ENCODE measurements at regions not wholly inside any gene's neighbourhood (a gene's known extent, or its start where the extent isn't known, plus 50 kb on each side); places are given as distances from the start of the nearest gene placed in this dataset.

GRCh38 chr6:74289884-74290283 is 593.9 kb downstream of the CD109 start:
- no peaks in the 10 kb centered on the region for H3K36me3 Mint-ChIP-seq
- H3K36me3 ChIP-seq (ENCODE audit: control insufficient read depth, insufficient read depth, low read length), result no peaks in the 10 kb centered on the region
- no peak for DNase-seq
- 73% methylated on average over 3 of the region's 3 CpGs for WGBS (ENCODE audit: insufficient coverage)
- H3K4me1 ChIP-seq (ENCODE audit: control insufficient read depth, insufficient read depth, low read length), result no peaks in the 10 kb centered on the region
- no peak for TF ChIP-seq CTCF (IDR thresholded peaks at IDR 0.05)
- no peak overlapping the region for H3K4me3 ChIP-seq (ENCODE audit: low read length)
- no peaks in the 10 kb centered on the region for H3K27me3 Mint-ChIP-seq (ENCODE audit: low read depth in 2 of 2)
- H3K4me3 Mint-ChIP-seq, result no peak overlapping the region
- H3K27ac Mint-ChIP-seq, result no peak overlapping the region
- H3K27me3 ChIP-seq (ENCODE audit: control insufficient read depth, insufficient read depth, low read length), result no peaks in the 10 kb centered on the region
- peaks cover 8 to 10% of the 10 kb centered on the region in 2 donors for H3K9me3 Mint-ChIP-seq
- intact Hi-C loops (cut with micrococcal nuclease), result no loop called here
- H3K4me1 Mint-ChIP-seq, result no peaks in the 10 kb centered on the region
- H3K9me3 ChIP-seq (ENCODE audit: control insufficient read depth, insufficient read depth, low read length), result peaks cover 3% of the 10 kb centered on the region
- H3K27ac ChIP-seq (ENCODE audit: low read length), result no peak overlapping the region
- no peak for ATAC-seq

GRCh38 chr6:74287932-74288331 is 591.9 kb downstream of the CD109 start:
- no peak overlapping the region for H3K4me3 Mint-ChIP-seq
- no peak overlapping the region for H3K4me3 ChIP-seq (ENCODE audit: low read length)
- H3K36me3 Mint-ChIP-seq, result no peaks in the 10 kb centered on the region
- H3K27ac ChIP-seq (ENCODE audit: low read length), result no peak overlapping the region
- H3K27me3 ChIP-seq (ENCODE audit: control insufficient read depth, insufficient read depth, low read length), result no peaks in the 10 kb centered on the region
- peaks cover 3% of the 10 kb centered on the region for H3K9me3 ChIP-seq (ENCODE audit: control insufficient read depth, insufficient read depth, low read length)
- no peaks in the 10 kb centered on the region for H3K36me3 ChIP-seq (ENCODE audit: control insufficient read depth, insufficient read depth, low read length)
- H3K9me3 Mint-ChIP-seq, result peaks cover 9 to 10% of the 10 kb centered on the region in 2 donors
- TF ChIP-seq CTCF (IDR thresholded peaks at IDR 0.05), result no peak
- DNase-seq (no peak), ATAC-seq (no peak)
- H3K4me1 ChIP-seq (ENCODE audit: control insufficient read depth, insufficient read depth, low read length), result no peaks in the 10 kb centered on the region
- intact Hi-C loops (cut with micrococcal nuclease), result no loop called here
- no peaks in the 10 kb centered on the region for H3K27me3 Mint-ChIP-seq (ENCODE audit: low read depth in 2 of 2)
- WGBS (ENCODE audit: insufficient coverage), result 79% methylated on average over 2 of the region's 3 CpGs
- H3K27ac Mint-ChIP-seq, result no peak overlapping the region
- H3K4me1 Mint-ChIP-seq, result no peaks in the 10 kb centered on the region

- H3K27me3 Mint-ChIP-seq (ENCODE audit: low read depth in 2 of 2), result no peaks in the 10 kb centered on the region
- H3K4me1 ChIP-seq (ENCODE audit: control insufficient read depth, insufficient read depth, low read length), result no peaks in the 10 kb centered on the region
- H3K27ac ChIP-seq (ENCODE audit: low read length), result no peak overlapping the region
- H3K36me3 Mint-ChIP-seq, result no peaks in the 10 kb centered on the region
- no peaks in the 10 kb centered on the region for H3K27me3 ChIP-seq (ENCODE audit: control insufficient read depth, insufficient read depth, low read length)
- H3K4me3 Mint-ChIP-seq, result no peak overlapping the region
- DNase-seq (no peak), ATAC-seq (no peak)
- no peak overlapping the region for H3K4me3 ChIP-seq (ENCODE audit: low read length)
- H3K9me3 Mint-ChIP-seq, result peaks cover 9 to 10% of the 10 kb centered on the region in 2 donors
- H3K9me3 ChIP-seq (ENCODE audit: control insufficient read depth, insufficient read depth, low read length), result peaks cover 3% of the 10 kb centered on the region
- H3K4me1 Mint-ChIP-seq, result no peaks in the 10 kb centered on the region
- TF ChIP-seq CTCF (IDR thresholded peaks at IDR 0.05), result no peak
- WGBS (ENCODE audit: insufficient coverage), result no CpG with 5 or more reads among the region's 2 CpGs
- H3K36me3 ChIP-seq (ENCODE audit: control insufficient read depth, insufficient read depth, low read length), result no peaks in the 10 kb centered on the region
- intact Hi-C loops (cut with micrococcal nuclease), result no loop called here
- no peak overlapping the region for H3K27ac Mint-ChIP-seq
Measured at GRCh38 chr6:74287441-74287840, 591.4 kb downstream of the CD109 start.

GRCh38 chr6:74284284-74284683 is 588.3 kb downstream of the CD109 start:
- no peaks in the 10 kb centered on the region for H3K36me3 ChIP-seq (ENCODE audit: control insufficient read depth, insufficient read depth, low read length)
- no peaks in the 10 kb centered on the region for H3K4me1 Mint-ChIP-seq
- H3K36me3 Mint-ChIP-seq, result no peaks in the 10 kb centered on the region
- intact Hi-C loops (cut with micrococcal nuclease), result no loop called here
- H3K27ac ChIP-seq (ENCODE audit: low read length), result no peak overlapping the region
- H3K4me1 ChIP-seq (ENCODE audit: control insufficient read depth, insufficient read depth, low read length), result no peaks in the 10 kb centered on the region
- H3K27ac Mint-ChIP-seq, result no peak overlapping the region
- no peak for TF ChIP-seq CTCF (IDR thresholded peaks at IDR 0.05)
- H3K4me3 Mint-ChIP-seq, result no peak overlapping the region
- no peak overlapping the region for H3K4me3 ChIP-seq (ENCODE audit: low read length)
- ATAC-seq (no peak), DNase-seq (no peak)
- no peaks in the 10 kb centered on the region for H3K27me3 Mint-ChIP-seq (ENCODE audit: low read depth in 2 of 2)
- H3K9me3 Mint-ChIP-seq, result peaks cover 14 to 21% of the 10 kb centered on the region in 2 donors
- H3K9me3 ChIP-seq (ENCODE audit: control insufficient read depth, insufficient read depth, low read length), result peaks cover 3% of the 10 kb centered on the region
- no peaks in the 10 kb centered on the region for H3K27me3 ChIP-seq (ENCODE audit: control insufficient read depth, insufficient read depth, low read length)
